Non-pigmented ciliary epithelial cell (primary cell): ENCODE measurements at regions not wholly inside any gene's neighbourhood (a gene's known extent, or its start where the extent isn't known, plus 50 kb on each side); places are given as distances from the start of the nearest gene placed in this dataset.
"Not testable (repeated sequence)": the region's sequence is repeated elsewhere in the genome, so short reads cannot be mapped to it uniquely, and the experiment has no call there.

ENCODE experiments used
- DNase-seq: peaks from one replicate; pipeline ENCODE4 v3.0.0-alpha.2; 2010; ENCODE audit warnings: low read depth

- DNase-seq, result no peak
Observed at GRCh38 chr3:107942244-107942643, 148.6 kb downstream of the CD47 start.

- DNase-seq, result no peak
Observed at GRCh38 chr3:107939691-107940442, 151.0 kb downstream of the CD47 start.

- DNase-seq, result no peak
Observed at GRCh38 chr3:107938143-107938542, 152.7 kb downstream of the CD47 start.

- no peak for DNase-seq
Observed at GRCh38 chr3:107934808-107935207, 156.0 kb downstream of the CD47 start.

- DNase-seq, result no peak
Observed at GRCh38 chr3:107933450-107933849, 157.4 kb downstream of the CD47 start.

- no peak for DNase-seq
Observed at GRCh38 chr3:107931326-107931725, 159.5 kb downstream of the CD47 start.

GRCh38 chr3:107929088-107929487, 161.7 kb downstream of the CD47 start:
- no peak for DNase-seq

GRCh38 chr3:107928084-107928445, 162.8 kb downstream of the CD47 start:
- DNase-seq, result no peak

- DNase-seq, result no peak
Observed at GRCh38 chr3:107927361-107928083, 163.3 kb downstream of the CD47 start.

- no peak for DNase-seq
Observed at GRCh38 chr3:107925851-107926250, 165.0 kb downstream of the CD47 start.

- no peak for DNase-seq
Observed at GRCh38 chr3:107921038-107921437, 169.8 kb downstream of the CD47 start.

GRCh38 chr3:107920538-107920937, 170.3 kb downstream of the CD47 start:
- DNase-seq, result no peak

GRCh38 chr3:107919239-107919638, 171.6 kb downstream of the CD47 start:
- no peak for DNase-seq

- DNase-seq, result no peak
Observed at GRCh38 chr3:107916171-107916570, 174.7 kb downstream of the CD47 start.

- DNase-seq, result no peak
Observed at GRCh38 chr3:107915706-107916105, 175.1 kb downstream of the CD47 start.

- no peak for DNase-seq
Observed at GRCh38 chr3:107913701-107914100, 177.1 kb downstream of the CD47 start.

- DNase-seq, result no peak
Observed at GRCh38 chr3:107911337-107912000, 179.4 kb downstream of the CD47 start.

- DNase-seq, result no peak
Observed at GRCh38 chr3:107910713-107911259, 180.0 kb downstream of the CD47 start.

GRCh38 chr3:107909583-107909982, 181.2 kb downstream of the CD47 start:
- not testable (repeated sequence) for DNase-seq

- no peak for DNase-seq
Observed at GRCh38 chr3:107907996-107908395, 182.8 kb downstream of the CD47 start.

- no peak for DNase-seq
Observed at GRCh38 chr3:107904536-107905066, 186.2 kb downstream of the CD47 start.

GRCh38 chr3:107899990-107900651, 190.7 kb downstream of the CD47 start:
- no peak for DNase-seq
